HG03571 (cell line): ENCODE measurements at regions not wholly inside any gene's neighbourhood (a gene's known extent, or its start where the extent isn't known, plus 50 kb on each side); places are given as distances from the start of the nearest gene placed in this dataset.
"Not testable (repeated sequence)": the region's sequence is repeated elsewhere in the genome, so short reads cannot be mapped to it uniquely, and the experiment has no call there.

Experiments used
- ATAC-seq: cut with Tn5 transposase; IDR thresholded peaks from one replicate; pipeline ENCODE4 v1.9.1; 2021; ENCODE audit not compliant: unreplicated experiment

DNA sequence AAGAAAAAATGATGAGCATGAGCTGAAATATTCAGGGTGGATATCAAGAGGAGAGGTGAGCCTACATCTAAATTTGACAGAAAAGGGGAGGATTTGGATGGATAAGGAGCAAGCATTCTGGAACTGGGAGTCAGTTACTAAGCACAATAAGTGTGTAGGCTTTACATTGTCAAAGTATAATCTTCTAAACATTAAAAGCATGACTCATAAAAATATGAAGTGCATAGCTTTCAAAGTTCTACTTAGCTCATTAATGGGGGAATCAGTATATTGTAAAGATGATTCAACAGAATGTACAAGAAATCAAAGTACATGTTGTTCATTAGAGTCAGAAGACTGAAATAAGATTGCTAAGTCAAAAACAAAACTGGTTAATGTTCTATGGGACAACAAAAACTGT lies 248.0 kb upstream of the GAS1 start:
- ATAC-seq: no peak

DNA sequence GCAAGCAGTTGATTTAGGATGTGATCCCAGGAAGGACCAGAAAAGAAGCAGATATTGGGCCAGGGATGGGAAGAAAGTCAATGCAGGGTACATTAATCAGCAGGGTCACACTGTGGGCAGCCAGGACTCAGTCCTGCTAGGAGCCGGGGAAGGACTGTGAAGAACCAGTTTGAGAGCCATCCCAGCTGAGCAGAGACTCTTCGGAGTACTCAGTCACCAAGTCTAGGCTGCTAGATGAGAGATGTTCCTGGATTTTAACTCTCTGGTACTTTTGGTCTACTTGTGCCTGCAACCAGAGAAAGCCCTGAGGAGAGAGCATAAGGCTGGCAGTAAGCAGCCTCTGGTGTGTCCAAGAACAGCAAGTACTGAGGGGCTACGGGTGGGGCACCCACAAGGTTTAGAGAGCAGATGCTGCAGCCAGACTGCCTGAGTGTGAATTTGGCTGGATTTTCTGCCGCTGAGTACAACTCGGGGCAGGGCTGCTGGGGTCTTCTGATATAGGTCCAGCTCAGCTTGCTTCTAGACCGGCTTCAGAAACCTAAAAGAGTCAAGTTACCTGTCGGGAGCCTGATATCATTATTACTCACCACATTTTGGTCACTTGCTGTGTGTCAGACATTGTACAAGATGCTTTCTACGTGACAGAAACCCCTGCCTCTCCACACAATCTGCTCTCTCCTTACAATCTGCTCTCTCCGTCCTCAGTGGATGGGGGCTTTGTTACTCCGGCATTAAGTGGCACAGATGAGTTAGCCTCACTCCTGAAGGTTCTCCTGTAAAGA lies 250.2 kb upstream of the GAS1 start:
- ATAC-seq: no peak

- ATAC-seq: no peak
Observed at GRCh38 chr9:87198716-87199115, 251.4 kb upstream of the GAS1 start.

GRCh38 chr9:87199278-87199677 lies 252.0 kb upstream of the GAS1 start:
- ATAC-seq: no peak

GRCh38 chr9:87199782-87200181 lies 252.5 kb upstream of the GAS1 start:
- no peak for ATAC-seq

DNA sequence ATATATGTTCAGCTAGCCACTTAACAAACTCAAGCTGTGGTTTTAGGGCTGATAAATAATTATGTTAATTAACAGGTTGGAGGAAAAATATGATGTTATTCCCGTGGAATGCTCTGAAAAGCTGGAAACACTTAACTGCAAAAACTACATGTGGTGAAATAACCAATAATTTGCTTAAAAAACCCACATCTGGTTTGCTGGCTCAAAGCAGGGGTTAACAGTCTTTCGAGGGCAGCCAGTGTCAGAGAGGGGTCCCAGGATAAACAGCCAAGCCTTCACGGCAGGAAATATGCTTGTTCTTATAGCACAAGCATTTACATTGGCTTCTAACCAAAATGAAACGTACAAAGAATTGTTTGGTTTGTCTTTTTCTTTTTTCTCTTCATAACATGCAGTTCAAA lies 254.0 kb upstream of the GAS1 start:
- ATAC-seq: no peak

GRCh38 chr9:87206064-87206661 lies 258.9 kb upstream of the GAS1 start:
- ATAC-seq: no peak

DNA sequence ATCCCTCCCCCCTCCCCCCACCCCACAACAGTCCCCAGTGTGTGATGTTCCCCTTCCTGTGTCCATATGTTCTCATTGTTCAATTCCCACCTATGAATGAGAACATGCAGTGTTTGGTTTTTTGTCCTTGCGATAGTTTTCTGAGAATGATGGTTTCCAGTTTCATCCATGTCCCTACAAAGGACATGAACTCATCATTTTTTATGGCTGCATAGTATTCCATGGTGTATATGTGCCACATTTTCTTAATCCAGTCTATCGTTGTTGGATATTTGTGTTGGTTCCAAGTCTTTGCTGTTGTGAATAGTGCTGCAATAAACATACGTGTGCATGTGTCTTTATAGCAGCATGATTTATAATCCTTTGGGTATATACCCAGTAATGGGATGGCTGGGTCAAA lies 263.4 kb upstream of the GAS1 start:
- ATAC-seq: not testable (repeated sequence)

- ATAC-seq: no peak
Observed at GRCh38 chr9:87211669-87212068, 264.4 kb upstream of the GAS1 start.

- no peak for ATAC-seq
Observed at GRCh38 chr9:87212605-87213021, 265.3 kb upstream of the GAS1 start.

DNA sequence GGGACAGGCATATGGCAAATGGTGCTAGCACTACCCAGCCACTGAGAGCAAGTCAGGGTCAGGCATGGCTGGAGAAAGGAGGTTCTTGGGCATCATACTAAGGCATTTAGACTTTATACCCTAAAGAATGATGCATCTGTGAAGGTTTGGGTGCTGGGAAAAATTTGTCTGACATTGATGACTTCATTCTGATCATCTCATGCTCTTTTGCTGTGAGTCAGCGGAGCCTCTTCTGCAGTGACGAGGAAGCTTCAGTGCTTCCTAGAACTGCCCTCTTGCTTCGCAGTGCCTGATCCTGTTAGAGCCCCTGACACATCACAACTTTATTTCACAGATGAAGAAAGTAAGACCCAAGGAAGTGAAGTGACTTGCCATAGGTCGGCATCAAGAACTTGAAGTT lies 266.6 kb upstream of the GAS1 start:
- no peak for ATAC-seq

- no peak for ATAC-seq
Observed at GRCh38 chr9:87214991-87215390, 267.7 kb upstream of the GAS1 start.

DNA sequence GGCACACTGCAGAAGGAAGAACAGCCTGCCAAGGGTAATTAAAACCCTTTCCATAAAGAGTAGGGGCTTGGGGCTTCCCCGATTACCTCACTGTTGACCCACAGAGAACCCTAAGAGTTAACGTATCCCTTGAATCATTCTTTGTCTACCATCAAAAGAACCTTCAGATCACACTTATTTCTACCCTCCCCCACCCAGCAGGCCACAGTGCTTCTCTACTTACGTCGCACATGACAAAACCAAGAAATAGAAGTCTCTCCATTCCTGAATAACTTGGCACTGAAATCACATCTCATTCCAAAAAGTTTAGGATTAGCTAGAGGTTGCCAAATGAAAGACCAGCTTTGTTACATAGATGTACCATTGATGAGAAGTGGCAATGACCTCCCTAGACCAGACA lies 268.7 kb upstream of the GAS1 start:
- ATAC-seq: no peak

GRCh38 chr9:87216897-87217455 lies 269.7 kb upstream of the GAS1 start:
- no peak for ATAC-seq

DNA sequence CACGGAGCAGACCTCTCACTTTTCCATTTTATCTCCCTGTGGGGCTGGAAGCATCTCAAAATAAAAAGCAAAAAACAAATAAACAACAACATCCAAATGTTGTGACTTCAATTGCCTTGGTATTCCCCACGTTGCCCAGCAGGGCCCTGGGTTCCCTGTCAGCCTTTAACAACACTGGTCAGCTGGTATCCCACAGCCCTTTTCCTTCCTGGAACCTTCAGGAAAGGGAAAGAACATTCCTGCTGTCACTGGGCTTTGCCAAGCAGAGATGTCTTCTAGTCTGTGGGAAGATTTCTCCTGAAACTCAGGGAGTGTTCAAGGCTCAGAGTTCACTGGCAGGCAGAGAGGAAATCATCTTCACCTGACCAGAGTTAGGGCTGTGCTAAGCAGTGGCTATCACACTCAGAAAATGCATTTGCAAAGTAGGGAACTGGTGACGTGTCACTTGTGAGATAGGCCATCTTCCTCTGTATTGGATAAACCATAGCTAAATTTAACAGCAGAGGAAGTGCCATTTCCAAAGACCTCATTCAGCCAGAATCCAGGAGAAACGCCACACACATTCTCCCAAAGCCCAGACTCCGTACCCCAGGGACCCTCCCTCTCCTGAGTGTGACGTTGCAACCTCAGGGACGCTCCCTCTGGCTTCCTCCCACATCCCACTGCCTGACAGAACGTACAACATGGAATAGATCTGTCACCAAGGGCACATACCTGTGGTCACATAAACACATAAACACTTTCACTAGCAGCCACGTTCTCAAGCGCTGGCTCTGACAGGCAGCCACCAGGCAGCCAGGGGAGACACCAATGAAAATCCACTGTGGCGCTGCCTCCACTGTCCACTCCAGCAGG lies 274.0 kb upstream of the DAPK1 start:
- ATAC-seq: no peak

DNA sequence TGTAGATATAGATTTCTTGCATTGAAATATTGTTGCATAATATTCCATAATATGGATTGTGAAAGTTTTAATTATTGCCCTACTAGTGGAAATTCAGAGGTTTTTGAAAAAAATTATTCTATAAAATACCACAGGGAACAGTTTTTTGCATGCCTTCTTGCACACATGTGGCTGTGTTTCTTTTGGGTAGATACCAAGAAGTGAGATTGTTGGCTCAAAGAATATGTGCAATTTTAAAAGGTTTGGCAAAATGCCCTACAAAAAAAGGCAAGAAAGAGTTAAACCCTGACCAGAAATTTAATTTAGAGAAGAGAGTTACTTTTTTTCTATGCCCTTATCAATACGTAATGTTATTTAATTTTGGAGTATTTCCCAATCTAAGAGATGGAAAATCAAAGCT lies 270.8 kb upstream of the DAPK1 start:
- ATAC-seq: no peak

DNA sequence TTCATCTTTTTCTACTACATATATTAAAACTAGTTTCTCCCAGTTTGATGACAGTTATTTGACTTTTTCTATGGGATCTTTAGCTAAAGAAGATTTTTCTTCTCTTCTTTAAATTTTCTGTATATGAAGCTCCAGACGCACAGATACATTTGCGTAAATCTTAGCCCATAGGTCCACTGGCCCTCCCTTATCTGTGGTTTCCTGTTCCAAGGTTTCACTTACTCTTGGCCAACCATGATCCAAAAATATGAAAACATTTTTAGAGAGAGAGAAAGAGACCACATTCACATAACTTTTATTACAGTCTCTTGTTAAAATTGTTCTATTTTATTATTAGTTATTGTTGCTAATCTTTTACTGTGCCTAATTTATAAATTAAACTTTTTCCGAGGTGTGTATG lies 270.2 kb upstream of the DAPK1 start:
- no peak for ATAC-seq

- no peak for ATAC-seq
Observed at GRCh38 chr9:87229108-87229507, 268.6 kb upstream of the DAPK1 start.

GRCh38 chr9:87233431-87233830 lies 264.2 kb upstream of the DAPK1 start:
- no peak for ATAC-seq

DNA sequence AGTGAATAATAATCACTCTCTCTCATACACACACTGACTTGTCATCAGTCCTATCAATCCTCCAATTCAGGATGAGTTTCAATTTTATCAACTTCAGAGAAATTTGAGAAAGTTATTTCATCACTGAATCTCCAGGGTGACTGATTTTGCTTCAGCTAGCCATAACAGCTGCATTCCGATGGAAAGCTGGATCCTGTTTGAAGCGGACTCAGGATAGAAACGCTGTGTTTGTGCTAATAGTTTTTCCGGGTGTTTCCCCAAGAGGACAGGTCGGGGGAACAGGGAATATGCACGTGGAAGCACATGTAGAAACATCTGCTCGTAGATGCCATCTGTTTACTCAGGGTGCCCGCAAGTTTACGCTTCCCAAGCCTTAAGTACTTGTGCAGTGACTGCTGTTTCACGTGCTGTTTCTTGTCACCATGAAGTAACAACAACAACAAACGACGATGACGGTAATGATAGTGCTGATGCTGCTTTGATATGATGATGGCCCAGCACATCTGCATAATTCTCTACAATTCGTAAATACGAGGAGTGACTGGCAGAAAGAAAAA lies 263.7 kb upstream of the DAPK1 start:
- no peak for ATAC-seq

GRCh38 chr9:87234854-87235253 lies 262.8 kb upstream of the DAPK1 start:
- ATAC-seq: no peak
